ENCODE measurements at regions not wholly inside any gene's neighbourhood (a gene's known extent, or its start where the extent isn't known, plus 50 kb on each side); places are given as distances from the start of the nearest gene placed in this dataset.
"Not testable (repeated sequence)": the region's sequence is repeated elsewhere in the genome, so short reads cannot be mapped to it uniquely, and the experiment has no call there.

DNA sequence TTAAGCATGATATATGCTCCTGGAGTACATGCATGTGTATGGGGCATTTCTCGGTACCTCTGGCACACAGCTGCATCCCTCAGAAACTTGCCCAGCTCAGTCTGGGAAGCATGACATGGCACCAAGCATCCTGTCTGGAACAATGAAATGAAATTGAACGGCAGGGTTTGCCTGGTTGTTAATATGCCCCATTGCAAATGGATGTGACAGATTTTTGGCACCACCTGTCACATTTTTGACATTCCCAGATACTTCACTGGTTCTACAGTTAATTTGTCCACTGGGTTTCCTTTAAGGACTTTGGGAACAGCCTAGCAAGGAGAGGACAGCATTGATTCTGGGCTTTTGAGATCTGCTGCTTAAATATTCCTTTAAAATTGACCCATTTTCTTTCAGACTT, 305.8 kb downstream of the TSN start:
- no peak for DNase-seq

DNA sequence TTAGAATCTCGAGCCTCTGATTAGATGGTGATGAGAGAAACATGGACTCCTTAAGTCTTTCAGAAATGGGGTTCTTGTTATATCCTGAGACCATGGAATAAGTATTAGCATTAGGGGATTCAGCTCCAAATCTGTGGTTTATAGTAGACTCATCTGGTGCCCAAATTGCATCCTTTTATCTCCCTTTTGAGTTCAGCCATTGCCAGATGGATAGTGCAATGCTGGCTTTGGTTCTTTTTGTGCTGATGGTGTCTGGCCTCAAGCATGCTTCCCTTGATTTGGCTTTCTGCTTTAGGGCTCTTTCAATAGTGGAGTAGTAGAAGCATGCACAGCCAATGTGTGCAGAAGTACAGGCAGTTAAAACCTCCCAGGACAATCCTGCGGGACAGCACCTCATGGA, 306.4 kb downstream of the TSN start:
- no peak for DNase-seq

DNA sequence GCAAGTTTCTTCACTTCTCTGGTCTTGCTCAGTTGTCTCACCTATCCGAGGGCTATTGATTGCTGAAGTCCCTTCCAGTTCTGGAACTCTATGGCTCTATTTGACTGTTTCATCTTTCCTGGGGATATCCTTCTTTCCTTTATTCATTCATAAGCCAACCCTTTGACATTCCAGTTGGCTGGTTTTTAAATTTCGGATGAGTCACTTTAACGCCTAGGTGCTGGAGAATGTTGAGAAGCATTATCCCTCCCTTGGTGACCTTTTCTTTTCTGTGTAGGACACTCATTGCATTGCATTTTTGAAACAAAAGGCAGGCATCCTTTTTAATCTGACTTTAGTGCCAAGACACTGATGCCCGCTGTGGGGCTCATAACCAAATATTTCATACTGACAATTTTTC, 307.1 kb downstream of the TSN start:
- no peak for DNase-seq

DNA sequence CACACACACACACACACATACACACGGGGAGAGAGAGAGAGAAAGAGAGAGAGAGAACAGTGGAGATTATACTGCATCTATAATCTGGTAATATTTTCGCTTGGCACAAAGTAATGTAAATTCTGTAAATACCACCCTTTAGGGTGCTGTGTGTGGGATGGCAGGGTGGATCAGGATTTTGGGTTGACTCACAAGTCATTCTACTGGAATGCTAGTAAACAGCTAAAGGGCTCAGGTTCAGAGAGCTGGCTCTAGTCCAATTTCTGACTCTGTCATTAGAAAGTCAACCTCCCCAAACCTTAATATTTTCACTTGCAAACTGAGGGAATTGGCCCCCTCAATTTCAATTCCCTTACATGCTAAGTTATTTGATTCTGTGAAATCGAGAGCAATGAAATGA, 308.3 kb downstream of the TSN start:
- no peak for DNase-seq

DNA sequence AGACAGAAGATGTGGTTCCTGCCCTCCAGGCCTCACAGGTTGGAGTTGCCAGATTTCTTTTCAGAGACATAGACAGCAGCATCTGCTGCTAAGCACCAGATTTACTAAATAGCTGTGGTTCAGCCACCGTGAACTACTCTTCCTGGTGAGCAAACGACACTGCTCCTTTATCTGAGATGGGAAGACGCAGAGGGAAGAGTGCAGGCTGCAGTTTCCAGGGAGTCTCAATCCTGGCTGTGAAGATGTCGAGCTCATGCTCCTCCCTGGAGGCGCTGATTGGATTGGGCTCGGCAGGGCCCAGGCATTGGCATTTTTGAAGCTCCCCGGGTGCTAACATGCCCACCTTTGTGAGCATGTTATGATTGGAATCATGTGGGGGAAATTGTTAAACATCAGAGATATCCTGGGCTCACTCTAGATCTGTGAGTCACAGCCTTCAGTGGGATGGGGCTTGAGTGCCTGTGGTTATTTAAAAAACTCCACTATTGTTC, 314.8 kb downstream of the TSN start:
- DNase-seq, result no peak

DNA sequence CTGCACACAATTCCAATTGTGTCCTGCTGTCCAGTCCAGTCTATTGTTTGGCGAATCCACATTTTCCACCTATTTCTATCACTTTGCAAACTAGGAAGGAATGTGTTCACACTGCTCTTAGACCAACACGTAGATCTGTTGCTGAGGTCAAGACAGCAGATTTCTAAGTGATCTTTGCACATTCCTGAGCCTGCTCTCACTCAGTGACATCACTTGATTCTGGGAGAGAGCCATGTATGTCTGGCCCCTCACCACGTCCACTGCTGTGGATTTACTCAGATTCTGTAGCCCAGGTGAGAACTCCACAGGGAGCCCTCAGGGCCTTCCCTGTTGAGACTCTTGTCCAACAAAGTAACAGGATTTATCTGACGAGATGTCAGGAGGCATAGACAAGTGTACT, 317.2 kb downstream of the TSN start:
- DNase-seq, result no peak

DNA sequence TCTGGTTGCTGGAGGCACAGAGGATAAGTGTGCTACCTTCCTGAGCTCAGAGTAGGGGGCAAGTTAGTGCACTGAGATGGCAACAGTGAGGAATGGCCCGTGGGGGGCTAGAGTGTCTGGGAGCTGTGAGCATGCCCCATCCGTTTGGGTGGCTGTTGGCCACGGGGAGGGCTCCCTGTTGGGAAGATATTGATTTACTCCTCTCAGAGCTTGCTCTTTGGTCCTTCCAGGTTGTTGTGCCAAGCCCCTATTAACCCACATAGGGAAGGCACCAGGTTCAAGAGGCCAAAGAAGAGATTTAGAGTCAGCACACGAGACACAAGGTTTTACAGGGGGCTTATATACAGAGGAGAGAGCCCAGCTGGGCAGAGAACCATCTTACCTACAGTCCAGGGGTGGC, 318.8 kb downstream of the TSN start:
- no peak for DNase-seq

DNA sequence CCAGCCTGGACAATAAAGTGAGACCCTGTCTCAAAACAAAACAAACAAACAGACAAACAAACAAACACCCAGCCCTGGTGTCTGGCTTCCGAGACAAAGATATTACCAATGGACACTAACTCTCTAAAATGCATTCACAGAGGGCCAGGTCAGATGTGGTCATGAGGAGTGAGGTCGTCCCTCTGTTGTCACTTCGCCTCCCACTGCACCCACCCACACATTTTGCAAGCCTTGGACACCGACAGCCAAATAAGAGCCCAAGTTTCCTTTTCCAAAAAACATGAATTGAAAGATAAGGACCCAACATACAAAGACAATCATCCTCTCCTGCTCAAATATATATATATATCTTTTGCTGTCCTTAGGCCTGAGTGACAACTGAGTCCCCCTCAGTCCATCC, 319.9 kb downstream of the TSN start:
- no peak for DNase-seq

DNA sequence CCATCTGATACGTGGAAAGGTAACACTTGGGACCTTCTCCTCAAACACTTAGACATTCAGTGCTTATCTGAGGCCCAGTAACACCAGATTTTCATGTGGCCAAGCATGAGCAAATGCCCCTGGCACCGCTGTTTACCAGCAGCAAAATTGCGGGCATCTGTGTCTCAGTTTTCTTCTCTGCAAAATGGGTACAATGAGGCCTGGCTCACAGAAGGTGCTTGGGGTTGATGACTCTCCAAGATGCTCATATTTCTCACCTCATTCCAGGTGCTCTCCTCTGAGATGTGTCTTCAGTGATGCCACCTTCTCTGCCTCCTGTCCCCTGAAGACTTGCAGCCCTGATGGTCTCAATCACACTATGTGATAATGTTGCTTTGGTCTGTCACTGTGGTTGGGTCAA, 321.7 kb downstream of the TSN start:
- no peak for DNase-seq

DNA sequence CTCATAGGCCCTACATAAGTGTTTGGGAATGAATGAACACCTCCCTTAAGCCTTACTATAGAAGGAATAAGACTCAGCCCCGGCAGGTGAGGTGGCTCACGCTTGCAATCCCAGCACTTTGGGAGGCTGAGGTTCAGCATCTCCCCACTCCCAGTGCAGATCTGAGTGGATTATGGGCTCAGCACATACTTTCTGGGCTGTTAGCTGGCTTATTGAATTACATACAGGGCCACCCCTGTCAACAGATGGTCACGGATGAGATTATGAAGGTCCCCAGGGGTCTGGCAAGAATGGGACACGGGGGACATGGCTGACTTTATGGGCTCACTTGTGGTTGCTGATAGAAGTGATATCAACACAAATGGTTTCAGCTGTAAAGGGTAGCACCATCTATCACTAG, 322.3 kb downstream of the TSN start:
- DNase-seq, result no peak

DNA sequence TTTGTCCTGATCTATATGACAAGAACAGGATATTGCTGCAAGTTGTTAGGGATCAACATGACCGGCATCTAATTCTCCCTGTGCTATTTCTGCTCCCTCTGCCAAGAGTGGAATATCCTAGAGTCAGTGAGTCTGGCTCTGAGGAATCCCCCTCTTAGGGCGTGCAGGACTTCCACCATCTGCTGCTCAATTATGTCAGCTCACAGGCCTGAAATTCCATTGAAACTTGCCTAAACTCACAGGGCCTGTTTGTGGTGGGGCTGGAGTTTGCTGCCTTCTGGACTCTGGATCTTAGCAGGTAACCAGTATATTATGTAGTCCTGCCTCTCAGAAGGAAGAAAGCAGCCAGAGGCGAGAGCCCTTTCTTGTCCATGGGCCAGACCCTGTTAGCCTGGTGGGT, 323.0 kb downstream of the TSN start:
- no peak for DNase-seq

DNA sequence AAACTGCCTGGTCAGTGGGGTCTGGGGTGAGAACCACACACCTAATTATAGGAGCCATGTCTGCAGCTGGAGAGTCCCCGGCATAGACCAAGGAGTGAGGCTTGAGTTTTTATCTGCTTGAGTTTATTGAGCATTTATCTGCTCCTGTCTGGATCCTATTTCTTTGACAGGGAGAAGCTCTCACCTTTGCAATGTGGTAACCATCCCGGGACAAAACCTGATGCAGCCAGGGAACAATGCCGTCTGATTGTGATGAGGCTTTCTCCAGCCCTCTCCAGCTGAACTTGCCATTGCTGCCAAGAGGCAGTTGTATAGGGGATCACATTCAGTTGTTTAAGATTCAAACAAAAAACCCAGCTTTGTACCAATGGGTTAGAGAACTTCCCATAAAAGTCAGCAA, 324.4 kb downstream of the TSN start:
- DNase-seq, result no peak

DNA sequence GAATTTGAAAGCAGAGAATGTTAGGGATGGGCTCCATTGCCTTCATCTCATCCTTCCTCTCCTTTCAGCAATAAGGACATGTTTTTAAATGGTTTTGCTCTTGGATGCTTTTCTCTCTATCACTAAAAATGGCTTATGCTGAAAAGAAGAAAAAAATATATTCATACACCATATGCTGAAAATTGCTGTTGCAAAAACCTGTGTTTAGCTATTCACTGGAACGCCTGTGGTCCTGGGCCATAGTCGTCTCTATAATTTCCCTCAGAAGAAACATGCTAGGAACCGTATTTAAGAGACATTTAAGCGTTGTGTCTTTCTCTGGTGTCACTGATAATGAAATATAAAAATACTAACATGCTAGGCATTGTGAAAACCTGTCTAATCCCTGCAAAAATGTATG, 324.9 kb downstream of the TSN start:
- no peak for DNase-seq

DNA sequence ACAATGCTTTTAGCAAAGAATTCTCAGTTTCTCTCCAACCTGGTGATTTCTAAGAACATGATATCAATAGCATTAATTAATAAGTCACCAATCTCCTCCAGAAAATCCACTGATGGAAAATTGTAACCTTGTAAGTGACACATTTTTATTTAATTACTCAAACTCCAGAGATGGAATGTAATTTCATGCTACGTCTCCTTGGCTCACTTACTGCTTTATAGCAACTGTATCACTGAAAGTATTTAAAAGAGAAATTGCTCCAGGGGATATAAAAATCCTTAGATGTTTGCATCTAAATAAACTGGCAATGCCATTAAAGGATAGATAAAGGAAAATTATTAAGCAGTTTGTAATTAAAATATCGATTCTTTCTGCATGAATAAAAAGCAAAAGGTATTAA, 325.4 kb downstream of the TSN start:
- no peak for DNase-seq

DNA sequence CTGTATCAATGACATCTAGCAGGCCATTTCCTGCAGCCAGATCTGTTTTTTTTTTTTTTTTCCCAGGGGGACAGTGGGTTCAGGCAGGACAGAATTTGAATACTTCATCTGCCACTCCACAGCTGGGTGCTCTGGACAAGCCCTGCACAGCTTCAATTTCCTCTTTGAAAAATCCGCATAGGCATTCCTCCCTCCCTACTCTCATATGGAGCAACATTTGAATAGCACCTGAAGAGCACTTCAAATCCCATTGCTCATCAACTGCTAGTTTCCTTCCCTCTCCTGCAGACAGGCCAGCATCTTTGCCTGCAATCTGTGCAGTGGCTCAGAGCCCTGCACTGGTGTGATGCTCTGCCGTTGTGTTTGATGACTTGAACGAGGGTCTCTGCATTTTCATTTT, 326.3 kb downstream of the TSN start:
- DNase-seq, result no peak

DNA sequence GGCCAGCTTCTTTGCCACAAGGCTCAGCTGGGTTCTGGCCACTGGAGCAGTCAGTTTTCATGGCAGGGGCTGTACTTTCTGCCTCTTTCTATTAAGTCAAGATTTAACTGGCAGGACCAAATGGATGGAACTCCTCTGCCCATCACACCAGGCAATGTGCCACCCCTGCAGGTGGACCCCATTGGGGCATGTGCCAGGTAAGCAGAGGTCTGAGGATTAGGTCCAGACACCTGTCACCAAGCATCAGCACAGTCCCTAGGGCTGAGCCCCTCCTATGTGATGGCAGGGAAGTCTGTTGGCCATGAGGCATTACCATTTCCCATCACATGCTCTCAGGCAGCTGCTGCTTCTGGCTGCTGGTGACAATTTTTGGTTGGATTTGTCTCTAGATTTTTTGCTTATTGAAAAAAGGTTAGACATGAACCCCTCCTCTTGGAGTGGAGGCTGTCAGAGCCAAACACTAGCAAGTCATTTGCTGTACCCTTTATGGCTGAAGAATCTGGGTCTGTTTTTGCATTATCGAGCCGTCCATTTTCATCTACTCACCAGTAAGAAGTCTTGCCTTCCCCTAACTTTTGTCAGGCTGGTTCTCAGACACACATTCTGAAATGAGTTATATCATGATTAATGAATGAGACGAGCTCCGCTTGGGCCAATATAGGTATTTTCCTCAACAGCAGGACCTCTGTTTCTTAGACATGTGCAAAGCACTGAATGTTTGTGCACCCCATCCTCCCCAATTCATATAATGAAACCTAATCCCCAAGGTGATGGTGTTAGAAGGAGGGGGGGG, 328.0 kb downstream of the TSN start:
- no peak for DNase-seq

DNA sequence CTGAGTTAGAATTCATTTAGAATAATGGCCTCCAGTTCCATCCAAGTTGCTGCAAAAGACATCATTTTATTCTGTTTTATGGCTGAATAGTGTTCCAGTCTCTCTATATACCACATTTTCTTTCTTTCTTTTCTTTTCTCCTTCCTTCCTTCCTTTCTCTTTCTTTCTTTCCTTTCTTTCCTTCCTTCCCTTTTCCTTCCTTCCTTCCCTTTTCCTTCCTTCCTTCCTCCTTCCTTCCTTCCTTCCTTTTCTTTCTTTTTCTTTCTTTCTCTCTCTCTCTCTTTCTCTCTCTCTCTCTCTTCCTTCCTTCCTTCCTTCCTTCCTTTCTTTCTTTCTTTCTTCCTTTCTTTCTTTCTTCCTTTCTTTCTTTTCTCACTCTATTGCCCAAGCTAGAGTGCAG, 330.2 kb downstream of the TSN start:
- not testable (repeated sequence) for DNase-seq

DNA sequence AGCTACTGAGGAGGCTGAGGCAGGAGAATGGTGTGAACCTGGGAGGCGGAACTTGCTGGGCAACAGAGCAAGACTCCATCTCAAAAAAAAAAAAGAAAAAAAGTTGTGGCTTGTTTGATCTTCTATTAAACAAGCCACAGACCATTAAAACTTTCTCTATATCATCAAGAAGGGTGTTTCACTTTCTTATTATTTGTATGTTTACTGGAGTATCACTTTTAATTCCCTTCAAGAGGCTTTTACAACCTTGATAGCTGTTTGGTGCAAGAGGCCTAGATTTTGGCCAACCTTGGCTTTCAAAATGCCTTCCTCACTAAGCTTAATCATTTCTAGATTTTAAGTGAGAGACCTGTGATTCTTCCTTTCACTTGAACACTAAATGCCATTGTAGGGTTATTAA, 339.1 kb downstream of the TSN start:
- no peak for DNase-seq

DNA sequence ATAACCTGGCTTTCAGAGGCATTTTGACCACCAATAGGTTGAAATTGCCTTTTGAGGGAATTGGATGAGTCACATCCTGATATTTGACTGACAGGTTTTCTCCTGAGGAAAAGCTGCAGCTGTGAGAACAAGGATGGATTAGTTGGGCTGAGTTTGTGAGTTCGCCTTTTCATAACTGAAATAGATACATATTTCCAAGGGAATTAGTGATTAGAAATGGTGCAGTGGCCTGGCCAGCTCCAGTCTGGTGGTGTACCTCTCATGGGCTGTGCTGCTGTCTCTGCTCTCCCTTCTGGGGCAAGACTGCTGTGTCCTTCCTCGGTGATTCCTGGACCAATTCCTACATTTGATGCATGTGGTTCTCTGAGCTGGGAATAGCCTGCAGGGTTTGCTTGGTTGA, 341.3 kb downstream of the TSN start:
- DNase-seq, result no peak

DNA sequence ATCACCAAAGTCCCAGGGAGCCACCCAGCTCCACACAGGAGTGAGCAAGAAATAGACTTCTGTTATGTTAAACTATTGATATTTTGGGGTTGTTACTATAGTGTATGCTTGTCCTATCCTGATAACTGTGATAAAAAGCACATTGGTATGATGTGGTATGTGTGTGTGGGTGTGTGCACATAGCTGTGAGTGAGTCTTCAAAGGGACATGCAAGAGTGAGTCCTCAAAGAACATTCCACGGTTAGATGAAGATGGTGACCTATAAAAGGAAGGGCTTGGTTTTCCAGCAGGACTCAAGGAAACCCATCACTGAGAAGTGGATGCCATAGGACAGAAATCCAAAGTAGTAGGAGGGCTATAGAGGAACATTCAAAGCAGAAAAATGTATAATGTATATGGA, 342.9 kb downstream of the TSN start:
- DNase-seq, result no peak

DNA sequence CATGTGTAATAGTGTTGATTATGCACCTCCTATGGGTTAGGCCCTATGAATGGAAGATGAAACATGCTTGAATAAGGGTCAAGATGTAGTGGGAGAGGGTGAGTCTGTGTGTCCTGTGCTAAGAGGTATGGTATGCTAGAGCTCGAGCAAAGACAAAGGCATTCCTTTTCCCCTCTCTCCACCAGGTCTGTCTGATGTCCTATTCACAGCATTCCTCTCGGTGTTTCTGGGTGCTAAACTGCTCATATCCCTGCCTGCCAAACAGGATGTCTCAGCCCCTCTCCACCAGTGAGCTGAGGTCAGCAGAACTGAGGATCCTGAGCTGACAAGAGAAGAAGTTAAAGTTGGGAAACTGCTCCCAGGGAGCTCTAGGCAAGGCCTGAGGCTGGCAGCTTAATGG, 344.9 kb downstream of the TSN start:
- DNase-seq, result no peak

DNA sequence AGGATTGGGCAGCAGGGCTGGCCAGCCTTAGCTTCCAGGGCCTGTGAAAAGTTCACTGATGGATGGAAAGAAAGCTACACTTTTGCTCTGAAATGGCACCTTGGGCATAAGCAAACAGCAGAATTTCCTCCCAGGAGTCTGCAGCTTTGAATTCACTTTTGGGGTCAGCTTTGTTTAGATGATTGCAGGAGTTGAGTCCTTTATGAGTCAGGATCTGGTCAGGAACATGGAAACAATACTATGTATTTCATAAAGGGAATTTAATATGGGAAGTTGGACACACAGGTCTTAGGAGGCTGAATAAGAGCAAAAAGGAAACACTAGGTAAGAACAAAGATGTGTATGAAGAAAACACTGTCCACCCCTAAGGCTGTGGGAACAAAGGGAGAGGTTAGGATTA, 345.3 kb downstream of the TSN start:
- no peak for DNase-seq

DNA sequence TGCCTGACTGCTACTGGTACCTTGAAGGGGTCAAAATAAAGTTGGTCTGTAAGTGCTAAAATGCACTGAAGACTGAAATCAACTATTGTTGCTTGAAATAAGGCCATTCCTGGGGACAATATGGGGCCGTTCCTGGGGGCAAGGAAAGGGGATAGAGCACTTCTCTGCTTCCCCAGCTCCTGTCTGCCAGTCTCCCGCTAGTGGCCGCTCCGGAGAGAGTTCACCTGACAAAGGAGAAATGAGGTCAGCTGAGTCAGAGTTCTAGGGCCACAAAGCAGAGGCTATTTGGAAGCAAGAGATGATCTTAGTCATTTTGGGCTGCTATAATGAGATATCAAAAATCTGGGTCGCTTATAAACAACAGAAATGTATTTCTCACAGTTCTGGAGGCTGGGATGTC, 345.9 kb downstream of the TSN start:
- no peak for DNase-seq
